Astrocyte (in vitro differentiated cells and primary cell): ENCODE measurements at regions not wholly inside any gene's neighbourhood (a gene's known extent, or its start where the extent isn't known, plus 50 kb on each side); places are given as distances from the start of the nearest gene placed in this dataset.

Experiments used
- DNase-seq: peaks from one replicate; pipeline ENCODE4 v3.0.0-alpha.2; 2010; ENCODE audit warnings: low read depth
- FAIRE-seq: peaks from 2 replicates; lab custom pipeline; 2011; peaks lifted over from hg19 to GRCh38; lab: Jason Lieb, UNC
- H2AFZ ChIP-seq: 2 replicates; pipeline ENCODE4 v1.6.0; 2012; ENCODE audit warnings: low read depth, low read length, inconsistent platforms
- H3K27ac ChIP-seq: 2 replicates; pipeline ENCODE4 v1.5.1; 2011; ENCODE audit warnings: low read depth, low read length, inconsistent platforms
- H3K27me3 ChIP-seq: 2 replicates; pipeline ENCODE4 v1.6.0; 2011; ENCODE audit warnings: low read length, inconsistent platforms; ENCODE audit not compliant: insufficient read depth
- H3K36me3 ChIP-seq: 2 replicates; pipeline ENCODE4 v1.5.1; 2011; ENCODE audit warnings: low read length, inconsistent platforms; ENCODE audit not compliant: insufficient read depth
- H3K4me1 ChIP-seq: 2 replicates; pipeline ENCODE4 v1.5.1; 2011; ENCODE audit warnings: low read length, inconsistent platforms; ENCODE audit not compliant: insufficient read depth
- H3K4me2 ChIP-seq: 2 replicates; pipeline ENCODE4 v1.6.0; 2012; ENCODE audit warnings: low read length, inconsistent platforms
- H3K4me3 ChIP-seq: 2 replicates; pipeline ENCODE4 v1.5.1; 2011; ENCODE audit warnings: low read depth, mild to moderate bottlenecking, low read length, inconsistent platforms; ENCODE audit not compliant: insufficient read depth
- H3K79me2 ChIP-seq: 2 replicates; pipeline ENCODE4 v1.6.0; 2012; ENCODE audit warnings: mild to moderate bottlenecking, low read length, inconsistent platforms; ENCODE audit not compliant: insufficient read depth
- H3K9ac ChIP-seq: 2 replicates; pipeline ENCODE4 v1.6.0; 2012; ENCODE audit warnings: mild to moderate bottlenecking, low read length, inconsistent platforms
- H3K9me3 ChIP-seq: 2 replicates; pipeline ENCODE4 v1.5.1; 2012; ENCODE audit warnings: low read depth, mild to moderate bottlenecking, low read length, inconsistent platforms; ENCODE audit not compliant: insufficient read depth
- H4K20me1 ChIP-seq: 2 replicates; pipeline ENCODE4 v1.6.0; 2012; ENCODE audit warnings: low read length, inconsistent platforms; ENCODE audit not compliant: insufficient read depth
- H3K27ac Mint-ChIP-seq: one replicate; pipeline ENCODE4 v1.8.0; 2021; ENCODE audit warnings: mild to moderate bottlenecking, mixed read lengths; ENCODE audit not compliant: unreplicated experiment
- H3K27me3 Mint-ChIP-seq: one replicate; pipeline ENCODE4 v1.8.0; 2021; ENCODE audit warnings: low read depth, mixed read lengths; ENCODE audit not compliant: unreplicated experiment
- H3K36me3 Mint-ChIP-seq: one replicate; pipeline ENCODE4 v1.8.0; 2021; ENCODE audit warnings: low read depth, mixed read lengths; ENCODE audit not compliant: unreplicated experiment
- H3K4me1 Mint-ChIP-seq: one replicate; pipeline ENCODE4 v1.8.0; 2021; ENCODE audit warnings: low read depth, mixed read lengths; ENCODE audit not compliant: unreplicated experiment
- H3K4me3 Mint-ChIP-seq: one replicate; pipeline ENCODE4 v1.8.0; 2021; ENCODE audit warnings: mild to moderate bottlenecking, moderate library complexity, mixed read lengths; ENCODE audit not compliant: unreplicated experiment
- H3K9me3 Mint-ChIP-seq: one replicate; pipeline ENCODE4 v1.8.0; 2021; ENCODE audit warnings: mild to moderate bottlenecking, mixed read lengths; ENCODE audit not compliant: unreplicated experiment
- EZH2 ChIP-seq: IDR thresholded peaks from 2 replicates; pipeline ENCODE4 v1.6.1; 2012; ENCODE audit warnings: mild to moderate bottlenecking, low read length, inconsistent platforms; ENCODE audit not compliant: insufficient read depth
- TF ChIP-seq, protein P1 (sequence below): IDR thresholded peaks from 2 replicates; pipeline ENCODE4 v1.5.1; 2011; ENCODE audit warnings: low read depth, mild to moderate bottlenecking, inconsistent platforms, low read length, moderate library complexity; ENCODE audit not compliant: insufficient read depth

DNA sequence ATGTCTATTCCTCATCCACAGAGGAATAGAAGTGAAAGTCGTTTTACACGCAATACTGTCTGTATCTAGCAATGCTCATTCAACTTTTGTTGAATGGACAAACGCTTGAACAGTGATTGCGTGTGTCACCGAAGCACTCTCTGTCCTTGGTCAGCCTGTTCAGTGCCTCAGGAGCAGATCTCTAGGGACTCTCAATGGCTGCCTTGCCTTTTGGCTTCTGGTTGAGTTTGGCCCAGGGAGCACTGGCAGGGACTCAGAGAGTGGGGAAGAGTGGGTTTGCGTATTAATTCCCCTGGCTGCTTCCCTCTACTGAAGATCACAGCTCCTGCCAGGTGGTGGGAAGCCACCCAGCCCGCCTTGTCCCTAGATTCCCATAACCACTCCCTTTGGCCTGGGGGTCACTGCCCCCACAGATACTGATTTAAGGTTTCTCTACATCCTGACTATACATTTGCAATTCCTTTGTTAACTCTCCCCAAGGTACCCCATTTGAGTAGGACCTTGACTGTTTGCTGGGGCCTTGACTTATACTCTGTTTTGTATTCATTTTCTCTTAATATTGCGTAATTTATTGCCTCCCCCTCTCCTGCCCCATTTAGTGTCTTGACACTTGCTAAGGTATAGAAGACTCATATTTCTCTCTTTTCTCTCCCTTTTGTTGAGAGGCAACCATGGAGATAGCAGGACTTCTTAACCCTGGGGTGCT, 61.7 kb upstream of the USP24 start:
- Histone ChIP-seq H3K9ac (no peak overlapping the region), H3K4me3 (no peak overlapping the region), H3K27me3 (no peaks in the 10 kb centered on the region), H3K4me2 (no peak overlapping the region), H2AFZ (peak overlapping the region; percentile 61), H3K9me3 (no peaks in the 10 kb centered on the region), H3K36me3 (no peaks in the 10 kb centered on the region), H3K27ac (no peak overlapping the region), H3K79me2 (no peaks in the 10 kb centered on the region), H3K4me1 (peaks cover 28% of the 10 kb centered on the region), H4K20me1 (no peaks in the 10 kb centered on the region)
- Mint-ChIP-seq H3K36me3 (no peaks in the 10 kb centered on the region), H3K4me1 (peaks cover 22% of the 10 kb centered on the region), H3K27me3 (no peaks in the 10 kb centered on the region), H3K4me3 (no peak overlapping the region), H3K27ac (no peak overlapping the region), H3K9me3 (no peaks in the 10 kb centered on the region)
- TF ChIP-seq EZH2: no peak
- TF ChIP-seq, protein P1, sequence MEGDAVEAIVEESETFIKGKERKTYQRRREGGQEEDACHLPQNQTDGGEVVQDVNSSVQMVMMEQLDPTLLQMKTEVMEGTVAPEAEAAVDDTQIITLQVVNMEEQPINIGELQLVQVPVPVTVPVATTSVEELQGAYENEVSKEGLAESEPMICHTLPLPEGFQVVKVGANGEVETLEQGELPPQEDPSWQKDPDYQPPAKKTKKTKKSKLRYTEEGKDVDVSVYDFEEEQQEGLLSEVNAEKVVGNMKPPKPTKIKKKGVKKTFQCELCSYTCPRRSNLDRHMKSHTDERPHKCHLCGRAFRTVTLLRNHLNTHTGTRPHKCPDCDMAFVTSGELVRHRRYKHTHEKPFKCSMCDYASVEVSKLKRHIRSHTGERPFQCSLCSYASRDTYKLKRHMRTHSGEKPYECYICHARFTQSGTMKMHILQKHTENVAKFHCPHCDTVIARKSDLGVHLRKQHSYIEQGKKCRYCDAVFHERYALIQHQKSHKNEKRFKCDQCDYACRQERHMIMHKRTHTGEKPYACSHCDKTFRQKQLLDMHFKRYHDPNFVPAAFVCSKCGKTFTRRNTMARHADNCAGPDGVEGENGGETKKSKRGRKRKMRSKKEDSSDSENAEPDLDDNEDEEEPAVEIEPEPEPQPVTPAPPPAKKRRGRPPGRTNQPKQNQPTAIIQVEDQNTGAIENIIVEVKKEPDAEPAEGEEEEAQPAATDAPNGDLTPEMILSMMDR: no peak
- FAIRE-seq: no peak
- DNase-seq: no peak

DNA sequence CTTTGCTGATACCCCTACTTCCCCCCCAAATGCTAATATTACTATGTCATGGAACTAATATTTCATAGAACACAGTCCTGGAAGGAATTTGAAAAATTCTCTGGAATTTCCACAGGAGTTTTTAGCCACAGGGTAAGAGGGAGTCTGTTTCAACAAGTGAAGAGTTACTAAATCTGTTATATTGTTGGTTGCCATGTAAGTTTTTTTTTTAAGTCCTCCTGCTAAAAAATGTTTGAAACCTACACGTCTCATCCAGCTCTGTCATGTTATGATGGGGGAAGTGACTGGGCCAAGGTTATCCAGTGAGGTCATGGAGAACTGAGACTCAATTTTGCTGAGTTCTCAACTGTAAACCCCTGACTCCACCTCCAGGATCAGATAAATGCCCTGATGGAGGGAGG, 60.8 kb upstream of the USP24 start:
- FAIRE-seq (no peak), DNase-seq (peak; percentile 53)
- Histone ChIP-seq H3K36me3 (no peaks in the 10 kb centered on the region), H2AFZ (no peak overlapping the region), H3K4me1 (peaks cover 28% of the 10 kb centered on the region), H3K4me2 (peak overlapping the region; percentile 49), H3K9ac (peak overlapping the region; percentile 54), H4K20me1 (no peaks in the 10 kb centered on the region), H3K27ac (no peak overlapping the region), H3K9me3 (no peaks in the 10 kb centered on the region), H3K79me2 (no peaks in the 10 kb centered on the region), H3K27me3 (no peaks in the 10 kb centered on the region), H3K4me3 (no peak overlapping the region)
- Mint-ChIP-seq H3K36me3 (no peaks in the 10 kb centered on the region), H3K27ac (peak overlapping the region; percentile 1), H3K27me3 (no peaks in the 10 kb centered on the region), H3K4me3 (no peak overlapping the region), H3K4me1 (peaks cover 22% of the 10 kb centered on the region), H3K9me3 (no peaks in the 10 kb centered on the region)
- TF ChIP-seq EZH2: no peak
- TF ChIP-seq, protein P1: no peak

DNA sequence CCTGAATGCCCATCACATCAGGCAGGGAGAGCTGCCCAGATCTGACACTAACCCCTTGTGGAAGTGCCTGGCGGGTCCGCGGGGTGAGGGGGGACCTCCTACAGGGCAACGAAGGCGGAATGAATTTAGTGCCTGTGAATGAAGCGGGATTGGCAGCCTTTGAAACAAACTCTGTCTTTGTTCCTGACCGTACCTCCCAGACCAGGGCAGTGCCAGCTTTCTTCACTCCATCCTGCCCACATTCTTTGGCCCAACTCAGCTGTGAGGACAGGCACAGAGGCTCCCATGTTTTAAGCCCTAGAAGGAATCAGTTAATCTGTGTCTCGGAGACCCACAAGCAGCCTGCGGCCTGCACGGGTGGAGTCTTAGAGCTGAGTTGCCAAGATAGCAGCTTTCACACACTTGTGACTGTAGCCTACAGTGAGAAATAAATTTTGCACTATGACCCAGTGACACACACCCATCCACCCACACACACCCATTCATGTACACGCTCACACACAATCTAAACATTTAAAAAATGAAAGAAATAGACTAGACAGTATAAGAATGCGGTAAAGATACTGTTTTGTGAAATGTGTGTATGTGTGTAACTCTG, 60.1 kb upstream of the USP24 start:
- Histone ChIP-seq H3K4me2 (peak overlapping the region; percentile 49), H2AFZ (peak overlapping the region; percentile 69), H3K9ac (peak overlapping the region; percentile 54), H4K20me1 (no peaks in the 10 kb centered on the region), H3K27me3 (no peaks in the 10 kb centered on the region), H3K9me3 (no peaks in the 10 kb centered on the region), H3K27ac (peak overlapping the region; percentile 14), H3K36me3 (no peaks in the 10 kb centered on the region), H3K4me3 (no peak overlapping the region), H3K4me1 (peaks cover 28% of the 10 kb centered on the region), H3K79me2 (no peaks in the 10 kb centered on the region)
- TF ChIP-seq, protein P1: no peak
- no peak for TF ChIP-seq EZH2
- Mint-ChIP-seq H3K4me1 (peaks cover 22% of the 10 kb centered on the region), H3K27ac (peak overlapping the region; percentile 43), H3K4me3 (no peak overlapping the region), H3K9me3 (no peaks in the 10 kb centered on the region), H3K27me3 (no peaks in the 10 kb centered on the region), H3K36me3 (no peaks in the 10 kb centered on the region)
- DNase-seq (peak; percentile 51), FAIRE-seq (no peak)
